ENCODE measurements at regions not wholly inside any gene's neighbourhood (a gene's known extent, or its start where the extent isn't known, plus 50 kb on each side); places are given as distances from the start of the nearest gene placed in this dataset.

DNA sequence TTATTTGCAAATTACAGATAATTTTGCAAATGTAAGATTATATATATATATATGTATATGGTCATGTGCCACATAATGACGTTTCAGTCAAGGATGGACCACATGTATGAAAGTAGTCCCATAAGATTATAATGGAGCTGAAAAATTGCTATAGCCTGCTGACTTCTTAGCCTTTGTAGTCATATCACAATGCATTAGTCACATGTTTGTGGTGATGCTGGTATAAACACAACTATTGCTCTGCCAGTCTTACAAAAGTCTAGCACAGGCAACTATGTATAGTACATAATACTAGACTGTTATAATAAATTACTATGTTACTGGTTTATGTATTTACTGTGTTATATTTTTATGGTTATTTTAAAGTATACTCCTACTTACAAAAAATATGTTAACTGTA is 444.3 kb downstream of the KCNJ2 start (continued):
- no peak for TF ChIP-seq EGR1 (IDR thresholded peaks at IDR 0.05; ENCODE audit: low read depth in 2 of 2)

DNA sequence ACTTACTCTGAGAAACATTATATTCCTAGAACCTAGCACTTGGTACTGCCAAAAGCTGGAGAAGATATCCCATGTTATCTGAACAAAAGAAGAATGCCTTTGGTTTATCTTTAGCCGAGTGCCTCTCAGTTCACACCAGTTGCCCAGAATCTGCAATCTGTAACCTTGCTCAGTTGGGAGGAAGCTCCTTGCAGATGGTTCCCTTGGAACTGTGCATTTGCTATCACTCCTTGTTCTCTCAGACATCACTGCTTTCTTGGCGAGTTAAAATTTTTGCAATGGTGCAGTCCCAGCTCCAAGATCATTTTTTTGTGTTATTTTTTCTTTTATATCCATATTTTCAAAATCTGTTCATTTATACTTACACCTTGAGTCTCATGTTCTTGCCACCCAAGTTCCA is 446.5 kb downstream of the KCNJ2 start:
- Histone ChIP-seq H3K9ac (ENCODE audit: low read depth in 1 of 2, low read length in 2 of 2) (no peak overlapping the region), H3K9me3 (ENCODE audit: control insufficient read depth in 4 of 4, low read length in 3 of 4) (no peaks in the 10 kb centered on the region), H3K4me1 (ENCODE audit: control insufficient read depth in 4 of 4, insufficient read depth in 4 of 4, low read length in 3 of 4) (no peaks in the 10 kb centered on the region), H3K27ac (ENCODE audit: low read depth in 1 of 2, low read length in 2 of 2) (no peak overlapping the region), H3K27me3 (ENCODE audit: control insufficient read depth in 4 of 4, insufficient read depth in 4 of 4, low read length in 3 of 4) (peaks cover 0 to 4% (median 0%) of the 10 kb centered on the region in 4 donors), H3K36me3 (ENCODE audit: control insufficient read depth in 4 of 4, insufficient read depth in 3 of 4, low read depth in 1 of 4, low read length in 3 of 4) (no peaks in the 10 kb centered on the region), H3K4me3 (ENCODE audit: low read depth in 1 of 3, low read length in 3 of 3) (no peak overlapping the region)
- TF ChIP-seq, protein P1, sequence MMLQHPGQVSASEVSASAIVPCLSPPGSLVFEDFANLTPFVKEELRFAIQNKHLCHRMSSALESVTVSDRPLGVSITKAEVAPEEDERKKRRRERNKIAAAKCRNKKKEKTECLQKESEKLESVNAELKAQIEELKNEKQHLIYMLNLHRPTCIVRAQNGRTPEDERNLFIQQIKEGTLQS (IDR thresholded peaks at IDR 0.05), result no peak
- WGBS, result 77% methylated on average over 2 of the region's 2 CpGs
- DNase-seq (ENCODE audit: low spot score), result no peak

DNA sequence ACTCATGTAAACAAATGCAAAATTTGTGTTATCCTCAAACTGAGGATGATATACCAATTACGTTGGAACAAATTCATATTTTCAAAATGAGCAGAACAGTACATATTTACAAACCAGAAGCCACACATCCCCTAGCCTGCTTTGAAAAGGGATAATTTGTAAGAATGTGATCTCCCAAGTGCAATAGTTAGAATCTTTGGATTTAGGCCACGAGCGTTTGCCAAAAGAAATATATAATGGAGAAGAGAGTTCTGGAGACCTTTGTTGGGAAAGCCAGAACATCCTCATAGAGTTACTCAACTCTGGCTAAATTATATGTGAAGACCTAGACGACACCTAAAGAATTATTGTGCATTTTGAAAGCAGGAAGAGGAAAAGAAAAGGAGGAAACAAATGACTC is 449.3 kb downstream of the KCNJ2 start:
- no peaks in the 10 kb centered on the region for H3K36me3 ChIP-seq (ENCODE audit: control insufficient read depth in 4 of 4, insufficient read depth in 3 of 4, low read depth in 1 of 4, low read length in 3 of 4)
- H3K9me3 ChIP-seq (ENCODE audit: control insufficient read depth in 4 of 4, low read length in 3 of 4), result no peaks in the 10 kb centered on the region
- H3K4me1 ChIP-seq (ENCODE audit: control insufficient read depth in 4 of 4, insufficient read depth in 4 of 4, low read length in 3 of 4), result no peaks in the 10 kb centered on the region
- H3K27ac ChIP-seq (ENCODE audit: low read depth in 1 of 2, low read length in 2 of 2), result no peak overlapping the region
- peaks cover 0 to 4% (median 0%) of the 10 kb centered on the region in 4 donors for H3K27me3 ChIP-seq (ENCODE audit: control insufficient read depth in 4 of 4, insufficient read depth in 4 of 4, low read length in 3 of 4)
- H3K4me3 ChIP-seq (ENCODE audit: low read depth in 1 of 3, low read length in 3 of 3), result no peak overlapping the region
- H3K9ac ChIP-seq (ENCODE audit: low read depth in 1 of 2, low read length in 2 of 2), result no peak overlapping the region
- WGBS, result 81% methylated on average over 4 of the region's 4 CpGs
- no peak for TF ChIP-seq YY1 (IDR thresholded peaks at IDR 0.05)
- no peak for TF ChIP-seq TAF1 (conservative IDR thresholded peaks at IDR 0.05)
- no peak for TF ChIP-seq RAD21 (IDR thresholded peaks at IDR 0.05)
- TF ChIP-seq HNF4G (IDR thresholded peaks at IDR 0.05), result no peak
- TF ChIP-seq, protein P1 (IDR thresholded peaks at IDR 0.05), result no peak
- TF ChIP-seq, protein P2, sequence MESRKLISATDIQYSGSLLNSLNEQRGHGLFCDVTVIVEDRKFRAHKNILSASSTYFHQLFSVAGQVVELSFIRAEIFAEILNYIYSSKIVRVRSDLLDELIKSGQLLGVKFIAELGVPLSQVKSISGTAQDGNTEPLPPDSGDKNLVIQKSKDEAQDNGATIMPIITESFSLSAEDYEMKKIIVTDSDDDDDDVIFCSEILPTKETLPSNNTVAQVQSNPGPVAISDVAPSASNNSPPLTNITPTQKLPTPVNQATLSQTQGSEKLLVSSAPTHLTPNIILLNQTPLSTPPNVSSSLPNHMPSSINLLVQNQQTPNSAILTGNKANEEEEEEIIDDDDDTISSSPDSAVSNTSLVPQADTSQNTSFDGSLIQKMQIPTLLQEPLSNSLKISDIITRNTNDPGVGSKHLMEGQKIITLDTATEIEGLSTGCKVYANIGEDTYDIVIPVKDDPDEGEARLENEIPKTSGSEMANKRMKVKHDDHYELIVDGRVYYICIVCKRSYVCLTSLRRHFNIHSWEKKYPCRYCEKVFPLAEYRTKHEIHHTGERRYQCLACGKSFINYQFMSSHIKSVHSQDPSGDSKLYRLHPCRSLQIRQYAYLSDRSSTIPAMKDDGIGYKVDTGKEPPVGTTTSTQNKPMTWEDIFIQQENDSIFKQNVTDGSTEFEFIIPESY (IDR thresholded peaks at IDR 0.05), result no peak
- TF ChIP-seq FOXA2 (IDR thresholded peaks at IDR 0.05), result no peak
- TF ChIP-seq JUND (IDR thresholded peaks at IDR 0.05), result no peak
- TF ChIP-seq, protein P3, sequence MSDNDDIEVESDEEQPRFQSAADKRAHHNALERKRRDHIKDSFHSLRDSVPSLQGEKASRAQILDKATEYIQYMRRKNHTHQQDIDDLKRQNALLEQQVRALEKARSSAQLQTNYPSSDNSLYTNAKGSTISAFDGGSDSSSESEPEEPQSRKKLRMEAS (IDR thresholded peaks at IDR 0.05), result no peak
- no peak for TF ChIP-seq FOXA1 (IDR thresholded peaks at IDR 0.05)
- no peak for TF ChIP-seq EGR1 (IDR thresholded peaks at IDR 0.05; ENCODE audit: low read depth in 2 of 2)
- TF ChIP-seq, protein P4, sequence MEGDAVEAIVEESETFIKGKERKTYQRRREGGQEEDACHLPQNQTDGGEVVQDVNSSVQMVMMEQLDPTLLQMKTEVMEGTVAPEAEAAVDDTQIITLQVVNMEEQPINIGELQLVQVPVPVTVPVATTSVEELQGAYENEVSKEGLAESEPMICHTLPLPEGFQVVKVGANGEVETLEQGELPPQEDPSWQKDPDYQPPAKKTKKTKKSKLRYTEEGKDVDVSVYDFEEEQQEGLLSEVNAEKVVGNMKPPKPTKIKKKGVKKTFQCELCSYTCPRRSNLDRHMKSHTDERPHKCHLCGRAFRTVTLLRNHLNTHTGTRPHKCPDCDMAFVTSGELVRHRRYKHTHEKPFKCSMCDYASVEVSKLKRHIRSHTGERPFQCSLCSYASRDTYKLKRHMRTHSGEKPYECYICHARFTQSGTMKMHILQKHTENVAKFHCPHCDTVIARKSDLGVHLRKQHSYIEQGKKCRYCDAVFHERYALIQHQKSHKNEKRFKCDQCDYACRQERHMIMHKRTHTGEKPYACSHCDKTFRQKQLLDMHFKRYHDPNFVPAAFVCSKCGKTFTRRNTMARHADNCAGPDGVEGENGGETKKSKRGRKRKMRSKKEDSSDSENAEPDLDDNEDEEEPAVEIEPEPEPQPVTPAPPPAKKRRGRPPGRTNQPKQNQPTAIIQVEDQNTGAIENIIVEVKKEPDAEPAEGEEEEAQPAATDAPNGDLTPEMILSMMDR (IDR thresholded peaks at IDR 0.05; ENCODE audit: low read depth, low read length, missing input control), result no peak
- no peak for TF ChIP-seq NR2F2 (IDR thresholded peaks at IDR 0.05)
- TF ChIP-seq, protein P5, sequence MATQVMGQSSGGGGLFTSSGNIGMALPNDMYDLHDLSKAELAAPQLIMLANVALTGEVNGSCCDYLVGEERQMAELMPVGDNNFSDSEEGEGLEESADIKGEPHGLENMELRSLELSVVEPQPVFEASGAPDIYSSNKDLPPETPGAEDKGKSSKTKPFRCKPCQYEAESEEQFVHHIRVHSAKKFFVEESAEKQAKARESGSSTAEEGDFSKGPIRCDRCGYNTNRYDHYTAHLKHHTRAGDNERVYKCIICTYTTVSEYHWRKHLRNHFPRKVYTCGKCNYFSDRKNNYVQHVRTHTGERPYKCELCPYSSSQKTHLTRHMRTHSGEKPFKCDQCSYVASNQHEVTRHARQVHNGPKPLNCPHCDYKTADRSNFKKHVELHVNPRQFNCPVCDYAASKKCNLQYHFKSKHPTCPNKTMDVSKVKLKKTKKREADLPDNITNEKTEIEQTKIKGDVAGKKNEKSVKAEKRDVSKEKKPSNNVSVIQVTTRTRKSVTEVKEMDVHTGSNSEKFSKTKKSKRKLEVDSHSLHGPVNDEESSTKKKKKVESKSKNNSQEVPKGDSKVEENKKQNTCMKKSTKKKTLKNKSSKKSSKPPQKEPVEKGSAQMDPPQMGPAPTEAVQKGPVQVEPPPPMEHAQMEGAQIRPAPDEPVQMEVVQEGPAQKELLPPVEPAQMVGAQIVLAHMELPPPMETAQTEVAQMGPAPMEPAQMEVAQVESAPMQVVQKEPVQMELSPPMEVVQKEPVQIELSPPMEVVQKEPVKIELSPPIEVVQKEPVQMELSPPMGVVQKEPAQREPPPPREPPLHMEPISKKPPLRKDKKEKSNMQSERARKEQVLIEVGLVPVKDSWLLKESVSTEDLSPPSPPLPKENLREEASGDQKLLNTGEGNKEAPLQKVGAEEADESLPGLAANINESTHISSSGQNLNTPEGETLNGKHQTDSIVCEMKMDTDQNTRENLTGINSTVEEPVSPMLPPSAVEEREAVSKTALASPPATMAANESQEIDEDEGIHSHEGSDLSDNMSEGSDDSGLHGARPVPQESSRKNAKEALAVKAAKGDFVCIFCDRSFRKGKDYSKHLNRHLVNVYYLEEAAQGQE (IDR thresholded peaks at IDR 0.05), result no peak
- no peak for TF ChIP-seq SP1 (IDR thresholded peaks at IDR 0.05)
- no peak for TF ChIP-seq RXRA (IDR thresholded peaks at IDR 0.05)
- TF ChIP-seq GABPA (IDR thresholded peaks at IDR 0.05 in 1 of 2, conservative IDR thresholded peaks at IDR 0.05 in 1 of 2), result no peak
- no peak for DNase-seq (ENCODE audit: low spot score)

Measured in liver (tissue), 8 donors.